Testis (tissue), 2 donors: ENCODE measurements at regions not wholly inside any gene's neighbourhood (a gene's known extent, or its start where the extent isn't known, plus 50 kb on each side); places are given as distances from the start of the nearest gene placed in this dataset.

Experiments
- CTCF ChIP-seq, 3 experiments: fragments of 450-650 bp in 2 of 3; fragments of 200-600 bp in 1 of 3; sonication (generic) in 1 of 3; IDR thresholded peaks; one replicate each; pipeline ENCODE4 v1.5.1; 2016 to 2019; ENCODE audit warnings: antibody characterized with exemption in 3 of 3, mild to moderate bottlenecking in 2 of 3, moderate library complexity in 1 of 3
- POLR2A ChIP-seq: fragments of 450-650 bp; IDR thresholded peaks from one replicate; pipeline ENCODE4 v1.6.1; 2017; ENCODE audit warnings: antibody characterized with exemption, mild to moderate bottlenecking, moderate library complexity

- TF ChIP-seq CTCF (IDR thresholded peaks at IDR 0.05) (no peak), POLR2A (no peak)
Measured at GRCh38 chr1:219085082-219085481, 88.6 kb upstream of the LYPLAL1 start.
